ENCODE measurements at regions not wholly inside any gene's neighbourhood (a gene's known extent, or its start where the extent isn't known, plus 50 kb on each side); places are given as distances from the start of the nearest gene placed in this dataset.

DNA sequence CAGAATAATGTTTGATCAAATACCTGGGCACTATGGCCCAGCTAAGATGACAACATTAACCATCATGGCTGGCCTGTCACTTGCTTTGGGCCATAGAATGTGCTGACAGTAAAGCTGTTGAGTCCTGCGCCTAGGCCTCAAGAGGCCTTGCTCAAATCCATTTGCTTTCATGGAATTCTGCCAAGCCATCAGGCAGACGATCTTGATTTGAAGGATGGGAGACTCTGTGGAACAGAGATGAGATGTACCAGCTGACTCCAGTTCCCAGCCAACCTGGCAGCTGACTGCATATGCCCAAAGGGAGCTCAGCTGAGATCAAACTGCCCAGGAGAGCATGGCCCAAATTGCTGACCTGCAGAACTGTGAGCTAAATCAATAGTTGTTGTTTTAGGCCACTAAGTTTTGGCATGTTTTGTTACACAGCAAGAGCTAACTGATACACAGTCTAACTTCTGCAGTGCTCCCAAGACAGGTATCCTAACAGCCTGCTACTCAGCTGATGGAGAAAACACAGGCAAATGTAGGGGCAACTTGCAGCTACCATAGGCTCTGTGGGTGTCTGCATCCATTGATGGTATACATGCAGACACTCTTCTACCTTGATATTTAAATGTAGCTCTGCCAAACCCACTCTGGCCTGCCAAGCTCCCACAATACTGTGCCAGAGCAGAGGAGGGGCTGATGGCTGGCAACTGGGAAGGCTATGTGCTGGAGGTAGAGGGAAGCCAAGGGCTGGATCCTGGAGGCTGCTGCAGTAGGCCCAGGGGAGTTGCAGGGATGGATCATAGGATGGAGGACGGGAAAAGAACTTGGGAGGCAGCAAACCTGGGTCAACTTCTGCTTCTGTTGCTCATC, 55.2 kb upstream of the RNF24 start:
- no peak for DNase-seq (ENCODE audit: low read depth in 3 of 3)

DNA sequence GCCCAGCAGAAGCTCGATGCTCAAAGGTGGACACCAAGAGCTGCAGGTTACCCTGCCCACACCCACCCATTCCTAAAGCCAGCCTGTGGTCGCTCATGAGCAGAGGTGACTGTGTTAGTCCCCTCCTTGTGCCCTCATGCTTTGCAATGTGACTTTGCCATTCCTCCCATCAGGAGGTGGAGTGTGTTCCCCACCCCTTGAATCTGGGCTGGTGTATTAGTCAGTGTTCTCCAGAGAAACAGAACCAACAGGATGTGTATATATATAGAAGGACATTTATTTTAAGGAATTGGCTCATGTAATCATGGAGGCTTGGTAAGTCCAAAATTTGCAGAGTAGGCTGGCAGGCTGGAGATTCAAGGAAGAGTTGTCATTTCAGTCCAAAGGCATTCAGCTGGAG, 54.4 kb upstream of the RNF24 start:
- no peak for DNase-seq (ENCODE audit: low read depth in 3 of 3)

DNA sequence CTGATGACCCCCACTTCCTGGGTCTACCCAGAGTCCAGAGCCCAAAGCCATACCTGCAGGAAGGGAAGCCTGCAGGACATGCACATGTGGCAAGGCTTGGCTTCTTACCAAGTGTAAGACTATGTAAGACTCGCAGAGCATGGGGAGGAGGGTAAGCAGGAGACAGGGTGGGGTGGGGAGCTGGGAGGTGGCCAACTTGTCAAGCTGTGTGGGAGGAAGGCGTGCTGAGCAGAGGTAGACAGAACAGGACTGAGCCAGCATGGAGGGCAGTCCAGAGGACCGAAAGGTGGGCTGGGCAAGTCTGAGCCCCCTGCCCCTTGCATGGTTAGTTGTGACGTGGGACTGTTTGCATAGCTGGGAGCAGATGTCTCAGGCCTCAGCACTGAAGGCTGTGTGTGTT, 53.4 kb upstream of the RNF24 start:
- no peak for DNase-seq (ENCODE audit: low read depth in 3 of 3)

DNA sequence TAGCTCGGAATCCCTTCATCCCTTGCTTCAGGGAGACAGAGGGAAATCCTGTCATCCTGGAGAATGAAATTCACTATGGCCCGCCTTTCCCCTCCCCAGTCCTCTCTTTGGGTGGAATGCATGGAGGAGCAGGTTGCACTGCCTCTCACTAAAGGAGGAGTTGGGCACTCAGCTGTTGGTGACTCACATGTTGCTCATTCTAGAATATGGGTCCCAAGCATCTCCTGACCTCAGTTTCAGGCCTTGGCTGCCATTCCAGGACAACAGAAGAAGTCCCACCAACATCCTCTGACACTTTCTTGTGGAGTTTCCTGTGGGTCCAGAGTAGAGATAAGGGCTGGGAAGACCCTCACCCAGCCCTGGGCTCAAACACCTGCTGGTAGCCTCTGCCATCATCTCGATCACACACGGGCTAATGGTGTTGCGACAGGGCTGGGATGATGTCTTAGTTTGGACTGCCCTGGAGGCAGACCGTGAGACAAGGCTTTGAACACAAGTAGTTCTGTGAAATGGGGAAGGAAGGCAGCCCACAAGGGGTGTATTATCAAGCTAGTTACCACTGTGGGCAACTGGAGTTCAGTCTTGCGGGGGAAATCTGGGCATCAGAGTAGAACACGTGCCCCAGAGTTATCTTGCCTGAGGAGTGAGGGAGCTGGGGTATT, 52.4 kb upstream of the RNF24 start:
- no peak for DNase-seq (ENCODE audit: low read depth in 3 of 3)

DNA sequence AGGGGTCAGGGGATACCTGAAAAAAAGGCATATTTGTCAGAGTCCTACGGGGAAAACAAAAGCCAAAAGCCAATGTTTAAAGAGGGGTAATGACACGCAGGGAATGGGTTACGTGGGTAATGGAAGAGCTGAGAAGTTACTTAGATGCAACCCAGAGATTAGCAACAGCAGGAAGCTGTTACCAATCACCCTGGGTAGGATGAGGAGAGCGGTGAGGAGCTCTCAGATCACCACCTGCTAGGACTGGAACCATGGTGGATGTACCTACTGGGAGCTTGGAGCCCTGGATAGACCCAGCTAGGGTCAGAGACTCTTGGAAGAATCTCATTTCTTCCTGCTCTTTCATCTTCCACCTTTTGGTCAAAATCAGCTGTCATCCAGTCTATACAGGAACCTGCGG, 51.2 kb upstream of the RNF24 start:
- DNase-seq (ENCODE audit: low read depth in 3 of 3): no peak

DNA sequence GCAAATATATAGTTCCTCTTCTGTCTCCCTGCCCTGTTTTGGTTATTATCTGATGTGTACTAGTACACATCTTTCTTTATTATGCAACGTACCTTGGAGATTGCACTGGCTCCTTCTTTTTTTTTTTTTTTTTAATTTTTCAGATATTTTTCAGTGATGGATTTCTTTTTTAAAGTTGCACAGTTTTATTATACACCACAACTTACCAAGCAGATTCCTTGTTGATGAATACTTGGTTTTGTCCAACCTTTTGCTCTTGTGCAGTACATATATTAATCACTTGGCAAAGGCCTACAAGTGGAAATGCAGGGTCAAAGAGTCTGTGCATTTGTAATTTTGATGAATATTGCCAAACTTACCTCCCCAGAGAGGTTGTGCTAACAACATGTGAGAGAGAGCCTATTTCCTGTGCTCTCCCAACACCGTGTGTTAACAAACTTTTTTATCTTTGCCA, 50.1 kb upstream of the RNF24 start:
- no peak for DNase-seq (ENCODE audit: low read depth in 3 of 3)
